ENCODE measurements at regions not wholly inside any gene's neighbourhood (a gene's known extent, or its start where the extent isn't known, plus 50 kb on each side); places are given as distances from the start of the nearest gene placed in this dataset.

GRCh38 chr19:34596989-34597388, 80.0 kb downstream of the SCGB2B2 start:
- no peak overlapping the region for H2AFZ ChIP-seq (ENCODE audit: low read length)
- H4K20me1 ChIP-seq (ENCODE audit: insufficient read depth, low read length): no peaks in the 10 kb centered on the region
- no peaks in the 10 kb centered on the region for H3K27me3 ChIP-seq (replicated peaks; ENCODE audit: insufficient read depth, low read length)
- no peak overlapping the region for H3K27ac ChIP-seq (ENCODE audit: low read length)
- H3K4me3 ChIP-seq (ENCODE audit: low read length): no peak overlapping the region
- H3F3A ChIP-seq (ENCODE audit: insufficient read depth, low read length): no peaks in the 10 kb centered on the region
- H3K4me1 ChIP-seq (ENCODE audit: low read length): no peaks in the 10 kb centered on the region
- no peaks in the 10 kb centered on the region for H3K79me2 ChIP-seq (ENCODE audit: low read length)
- H3K9me3 ChIP-seq (replicated peaks; ENCODE audit: insufficient read depth, low read length): no peaks in the 10 kb centered on the region
- H3K4me2 ChIP-seq (ENCODE audit: low read depth, low read length): no peak overlapping the region
- H3K36me3 ChIP-seq (replicated peaks; ENCODE audit: insufficient read depth, low read length): no peaks in the 10 kb centered on the region
- no peak for DNase-seq
- no peaks in the 10 kb centered on the region for H3K9me2 ChIP-seq (replicated peaks; ENCODE audit: insufficient read depth, low read length)
- no peak overlapping the region for H3K9ac ChIP-seq (ENCODE audit: low read length)
- TF ChIP-seq EZH2 (optimal IDR thresholded peaks at IDR 0.05; ENCODE audit: low read depth, low read length) (no peak), EZH2phosphoT487 (IDR thresholded peaks at IDR 0.05; ENCODE audit: low read length) (no peak)
- TF ChIP-seq, protein P1, sequence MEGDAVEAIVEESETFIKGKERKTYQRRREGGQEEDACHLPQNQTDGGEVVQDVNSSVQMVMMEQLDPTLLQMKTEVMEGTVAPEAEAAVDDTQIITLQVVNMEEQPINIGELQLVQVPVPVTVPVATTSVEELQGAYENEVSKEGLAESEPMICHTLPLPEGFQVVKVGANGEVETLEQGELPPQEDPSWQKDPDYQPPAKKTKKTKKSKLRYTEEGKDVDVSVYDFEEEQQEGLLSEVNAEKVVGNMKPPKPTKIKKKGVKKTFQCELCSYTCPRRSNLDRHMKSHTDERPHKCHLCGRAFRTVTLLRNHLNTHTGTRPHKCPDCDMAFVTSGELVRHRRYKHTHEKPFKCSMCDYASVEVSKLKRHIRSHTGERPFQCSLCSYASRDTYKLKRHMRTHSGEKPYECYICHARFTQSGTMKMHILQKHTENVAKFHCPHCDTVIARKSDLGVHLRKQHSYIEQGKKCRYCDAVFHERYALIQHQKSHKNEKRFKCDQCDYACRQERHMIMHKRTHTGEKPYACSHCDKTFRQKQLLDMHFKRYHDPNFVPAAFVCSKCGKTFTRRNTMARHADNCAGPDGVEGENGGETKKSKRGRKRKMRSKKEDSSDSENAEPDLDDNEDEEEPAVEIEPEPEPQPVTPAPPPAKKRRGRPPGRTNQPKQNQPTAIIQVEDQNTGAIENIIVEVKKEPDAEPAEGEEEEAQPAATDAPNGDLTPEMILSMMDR (IDR thresholded peaks at IDR 0.05; ENCODE audit: low read length): no peak

DNA sequence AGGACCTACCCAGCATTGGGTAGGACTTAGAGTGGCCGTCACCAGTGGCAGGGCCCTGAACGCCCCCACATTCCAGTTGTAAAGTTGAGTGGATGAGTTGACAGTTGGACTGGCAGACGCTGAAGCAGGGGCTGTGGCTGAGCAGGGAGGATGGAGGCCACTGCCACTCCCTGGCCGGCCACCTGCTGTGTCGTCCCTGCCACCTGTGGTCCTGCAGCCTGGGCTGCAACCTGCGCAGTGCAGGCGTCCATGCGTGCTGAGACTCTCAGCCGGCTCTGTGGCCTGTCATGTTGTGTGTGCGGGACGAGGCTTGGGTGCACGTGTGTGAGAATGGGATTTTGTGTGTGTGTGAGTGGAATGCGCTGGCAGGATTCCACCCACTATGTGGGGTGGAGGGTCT, 80.8 kb downstream of the SCGB2B2 start:
- Histone ChIP-seq H3K27me3 (replicated peaks; ENCODE audit: insufficient read depth, low read length) (no peaks in the 10 kb centered on the region), H2AFZ (ENCODE audit: low read length) (no peak overlapping the region)
- no peak for DNase-seq

GRCh38 chr19:34595683-34596082, 81.3 kb downstream of the SCGB2B2 start:
- DNase-seq: no peak
- Histone ChIP-seq H4K20me1 (ENCODE audit: insufficient read depth, low read length) (no peaks in the 10 kb centered on the region), H3F3A (ENCODE audit: insufficient read depth, low read length) (no peaks in the 10 kb centered on the region), H3K27ac (ENCODE audit: low read length) (no peak overlapping the region), H3K9ac (ENCODE audit: low read length) (no peak overlapping the region), H3K4me2 (ENCODE audit: low read depth, low read length) (no peak overlapping the region), H3K4me1 (ENCODE audit: low read length) (no peaks in the 10 kb centered on the region), H3K36me3 (replicated peaks; ENCODE audit: insufficient read depth, low read length) (no peaks in the 10 kb centered on the region), H3K4me3 (ENCODE audit: low read length) (no peak overlapping the region), H3K79me2 (ENCODE audit: low read length) (no peaks in the 10 kb centered on the region), H2AFZ (ENCODE audit: low read length) (no peak overlapping the region), H3K27me3 (replicated peaks; ENCODE audit: insufficient read depth, low read length) (no peaks in the 10 kb centered on the region), H3K9me2 (replicated peaks; ENCODE audit: insufficient read depth, low read length) (no peaks in the 10 kb centered on the region), H3K9me3 (replicated peaks; ENCODE audit: insufficient read depth, low read length) (no peaks in the 10 kb centered on the region)
- TF ChIP-seq, protein P1 (IDR thresholded peaks at IDR 0.05; ENCODE audit: low read length): no peak
- TF ChIP-seq EZH2 (optimal IDR thresholded peaks at IDR 0.05; ENCODE audit: low read depth, low read length) (no peak), EZH2phosphoT487 (IDR thresholded peaks at IDR 0.05; ENCODE audit: low read length) (no peak)

More for the DNA sequence above, 80.8 kb downstream of the SCGB2B2 start:
- H3K79me2 ChIP-seq (ENCODE audit: low read length): no peaks in the 10 kb centered on the region
- no peaks in the 10 kb centered on the region for H3K4me1 ChIP-seq (ENCODE audit: low read length)
- H3K27ac ChIP-seq (ENCODE audit: low read length): no peak overlapping the region
- TF ChIP-seq, protein P1 (IDR thresholded peaks at IDR 0.05; ENCODE audit: low read length): no peak
- TF ChIP-seq EZH2 (optimal IDR thresholded peaks at IDR 0.05; ENCODE audit: low read depth, low read length) (no peak), EZH2phosphoT487 (IDR thresholded peaks at IDR 0.05; ENCODE audit: low read length) (no peak)
- no peaks in the 10 kb centered on the region for H3K9me3 ChIP-seq (replicated peaks; ENCODE audit: insufficient read depth, low read length)
- H3K4me2 ChIP-seq (ENCODE audit: low read depth, low read length): no peak overlapping the region
- H3K9ac ChIP-seq (ENCODE audit: low read length): no peak overlapping the region
- no peaks in the 10 kb centered on the region for H3K9me2 ChIP-seq (replicated peaks; ENCODE audit: insufficient read depth, low read length)
- H3K36me3 ChIP-seq (replicated peaks; ENCODE audit: insufficient read depth, low read length): no peaks in the 10 kb centered on the region
- no peaks in the 10 kb centered on the region for H4K20me1 ChIP-seq (ENCODE audit: insufficient read depth, low read length)
- H3F3A ChIP-seq (ENCODE audit: insufficient read depth, low read length): no peaks in the 10 kb centered on the region
- H3K4me3 ChIP-seq (ENCODE audit: low read length): no peak overlapping the region
